Stimulated activated CD4-positive, alpha-beta T cell treated with anti-CD3 and anti-CD28 coated beads, TNF-alpha, amount 100 ng/mL, for 48 hours (primary cell): ENCODE measurements at regions not wholly inside any gene's neighbourhood (a gene's known extent, or its start where the extent isn't known, plus 50 kb on each side); places are given as distances from the start of the nearest gene placed in this dataset.
"Not testable (repeated sequence)": the region's sequence is repeated elsewhere in the genome, so short reads cannot be mapped to it uniquely, and the experiment has no call there.

ENCODE experiments used
- DNase-seq, 3 donors: peaks; one replicate each; pipeline ENCODE4 v3.0.0-alpha.2; 2020; ENCODE audit warnings: low read depth in 3 of 3

GRCh38 chr5:115439042-115439441 lies 105.5 kb downstream of the FEM1C start:
- DNase-seq, result no peak

GRCh38 chr5:115435778-115436712 lies 108.5 kb downstream of the FEM1C start:
- DNase-seq, result no peak

GRCh38 chr5:115435065-115435777 lies 109.4 kb downstream of the FEM1C start:
- DNase-seq, result no peak

GRCh38 chr5:115433918-115434317 lies 110.7 kb downstream of the FEM1C start:
- no peak for DNase-seq

GRCh38 chr5:115432691-115433090 lies 111.9 kb downstream of the FEM1C start:
- no peak for DNase-seq

GRCh38 chr5:115431116-115431515 lies 113.5 kb downstream of the FEM1C start:
- DNase-seq, result no peak

- no peak for DNase-seq
Measured at GRCh38 chr5:115430374-115430773, 114.2 kb downstream of the FEM1C start.

- DNase-seq, result no peak
Measured at GRCh38 chr5:115429345-115429940, 115.1 kb downstream of the FEM1C start.

- no peak for DNase-seq
Measured at GRCh38 chr5:115428676-115429075, 115.9 kb downstream of the FEM1C start.

GRCh38 chr5:115428248-115428647 lies 116.3 kb downstream of the FEM1C start:
- no peak for DNase-seq

- DNase-seq, result no peak
Measured at GRCh38 chr5:115424446-115424845, 120.1 kb downstream of the FEM1C start.

GRCh38 chr5:115424030-115424429 lies 120.5 kb downstream of the FEM1C start:
- DNase-seq, result no peak

- no peak for DNase-seq
Measured at GRCh38 chr5:115423541-115423940, 121.0 kb downstream of the FEM1C start.

GRCh38 chr5:115423051-115423450 lies 121.5 kb downstream of the FEM1C start:
- no peak for DNase-seq

GRCh38 chr5:115420812-115421211 lies 123.8 kb downstream of the FEM1C start:
- not testable (repeated sequence) for DNase-seq

GRCh38 chr5:115419846-115420585 lies 123.6 kb upstream of the CCDC112 start:
- no peak for DNase-seq

- no peak for DNase-seq
Measured at GRCh38 chr5:115418788-115419187, 122.3 kb upstream of the CCDC112 start.

GRCh38 chr5:115417076-115417475 lies 120.6 kb upstream of the CCDC112 start:
- no peak for DNase-seq

GRCh38 chr5:115415143-115415491 lies 118.7 kb upstream of the CCDC112 start:
- no peak for DNase-seq

GRCh38 chr5:115414406-115415142 lies 118.1 kb upstream of the CCDC112 start:
- no peak for DNase-seq

GRCh38 chr5:115413651-115414050 lies 117.2 kb upstream of the CCDC112 start:
- no peak for DNase-seq
